Stimulated activated memory B cell treated with anti-CD40 and anti-IgM and Interleukin-4, amounts not matched to agents 10 μg/mL and 1 μg/mL and 100 μg/mL, for 72 hours (primary cell): ENCODE measurements at regions not wholly inside any gene's neighbourhood (a gene's known extent, or its start where the extent isn't known, plus 50 kb on each side); places are given as distances from the start of the nearest gene placed in this dataset.
"Not testable (repeated sequence)": the region's sequence is repeated elsewhere in the genome, so short reads cannot be mapped to it uniquely, and the experiment has no call there.

ENCODE experiments used
- ATAC-seq: fragments of 150-1000 bp; cut with Tn5 transposase; 2 replicates; pipeline ENCODE4 v1.10.0; 2021
- H3K27ac Mint-ChIP-seq: one replicate; pipeline ENCODE4 v1.8.0; 2022; ENCODE audit warnings: mild to moderate bottlenecking, mixed read lengths
- H3K27me3 Mint-ChIP-seq: one replicate; pipeline ENCODE4 v1.8.0; 2022; ENCODE audit warnings: mixed read lengths
- H3K36me3 Mint-ChIP-seq: one replicate; pipeline ENCODE4 v1.8.0; 2022; ENCODE audit warnings: mixed read lengths
- H3K4me1 Mint-ChIP-seq: one replicate; pipeline ENCODE4 v1.8.0; 2022; ENCODE audit warnings: mixed read lengths
- H3K4me3 Mint-ChIP-seq: one replicate; pipeline ENCODE4 v1.8.0; 2022; ENCODE audit warnings: mild to moderate bottlenecking, moderate library complexity, mixed read lengths
- H3K9me3 Mint-ChIP-seq: one replicate; pipeline ENCODE4 v1.8.0; 2022; ENCODE audit warnings: mixed read lengths

- Mint-ChIP-seq H3K9me3 (peaks cover 7% of the 10 kb centered on the region), H3K4me1 (no peaks in the 10 kb centered on the region), H3K4me3 (no peak overlapping the region), H3K27me3 (no peaks in the 10 kb centered on the region), H3K36me3 (no peaks in the 10 kb centered on the region), H3K27ac (no peak overlapping the region)
- ATAC-seq = no peak
Measured at GRCh38 chr11:82041764-82042163, 691.9 kb downstream of the FAM181B start.

- no peaks in the 10 kb centered on the region for H3K9me3 Mint-ChIP-seq
- no peaks in the 10 kb centered on the region for H3K27me3 Mint-ChIP-seq
- no peak for ATAC-seq
- no peaks in the 10 kb centered on the region for H3K36me3 Mint-ChIP-seq
- H3K4me3 Mint-ChIP-seq = no peak overlapping the region
- H3K4me1 Mint-ChIP-seq = no peaks in the 10 kb centered on the region
- no peak overlapping the region for H3K27ac Mint-ChIP-seq
Measured at GRCh38 chr11:82038154-82038553, 695.5 kb downstream of the FAM181B start.

- Mint-ChIP-seq H3K4me3 (no peak overlapping the region), H3K9me3 (no peaks in the 10 kb centered on the region), H3K27me3 (no peaks in the 10 kb centered on the region), H3K27ac (no peak overlapping the region), H3K36me3 (no peaks in the 10 kb centered on the region), H3K4me1 (no peaks in the 10 kb centered on the region)
- ATAC-seq = no peak
Measured at GRCh38 chr11:82034527-82034926, 699.1 kb downstream of the FAM181B start.

GRCh38 chr11:82027335-82027734, 706.3 kb downstream of the FAM181B start:
- H3K4me3 Mint-ChIP-seq, H3K4me1 Mint-ChIP-seq, ATAC-seq, H3K27me3 Mint-ChIP-seq, H3K27ac Mint-ChIP-seq, H3K9me3 Mint-ChIP-seq, H3K36me3 Mint-ChIP-seq: not testable (repeated sequence)

GRCh38 chr11:82024760-82025159, 708.9 kb downstream of the FAM181B start:
- no peak overlapping the region for H3K4me3 Mint-ChIP-seq
- ATAC-seq = no peak
- no peaks in the 10 kb centered on the region for H3K4me1 Mint-ChIP-seq
- no peaks in the 10 kb centered on the region for H3K27me3 Mint-ChIP-seq
- no peaks in the 10 kb centered on the region for H3K9me3 Mint-ChIP-seq
- H3K36me3 Mint-ChIP-seq = no peaks in the 10 kb centered on the region
- no peak overlapping the region for H3K27ac Mint-ChIP-seq

- no peak overlapping the region for H3K4me3 Mint-ChIP-seq
- H3K27me3 Mint-ChIP-seq = no peaks in the 10 kb centered on the region
- ATAC-seq = no peak
- H3K4me1 Mint-ChIP-seq = no peaks in the 10 kb centered on the region
- no peaks in the 10 kb centered on the region for H3K36me3 Mint-ChIP-seq
- H3K9me3 Mint-ChIP-seq = no peaks in the 10 kb centered on the region
- no peak overlapping the region for H3K27ac Mint-ChIP-seq
Measured at GRCh38 chr11:82012276-82012675, 721.4 kb downstream of the FAM181B start.

- peaks cover 3% of the 10 kb centered on the region for H3K9me3 Mint-ChIP-seq
- H3K4me1 Mint-ChIP-seq = no peaks in the 10 kb centered on the region
- no peaks in the 10 kb centered on the region for H3K36me3 Mint-ChIP-seq
- ATAC-seq = no peak
- H3K27me3 Mint-ChIP-seq = no peaks in the 10 kb centered on the region
- no peak overlapping the region for H3K27ac Mint-ChIP-seq
- no peak overlapping the region for H3K4me3 Mint-ChIP-seq
Measured at GRCh38 chr11:82009133-82009532, 724.5 kb downstream of the FAM181B start.

- Mint-ChIP-seq H3K9me3 (peaks cover 3% of the 10 kb centered on the region), H3K27ac (no peak overlapping the region), H3K4me3 (no peak overlapping the region), H3K27me3 (no peaks in the 10 kb centered on the region), H3K36me3 (no peaks in the 10 kb centered on the region), H3K4me1 (no peaks in the 10 kb centered on the region)
- ATAC-seq = no peak
Measured at GRCh38 chr11:82007521-82007920, 726.1 kb downstream of the FAM181B start.

GRCh38 chr11:82004537-82005213, 729.0 kb downstream of the FAM181B start:
- Mint-ChIP-seq H3K9me3 (peaks cover 3% of the 10 kb centered on the region), H3K4me1 (no peaks in the 10 kb centered on the region), H3K4me3 (no peak overlapping the region), H3K27ac (no peak overlapping the region), H3K36me3 (no peaks in the 10 kb centered on the region), H3K27me3 (no peaks in the 10 kb centered on the region)
- ATAC-seq = no peak

GRCh38 chr11:82003671-82004515, 729.8 kb downstream of the FAM181B start:
- H3K9me3 Mint-ChIP-seq = peaks cover 3% of the 10 kb centered on the region
- no peak overlapping the region for H3K27ac Mint-ChIP-seq
- H3K36me3 Mint-ChIP-seq = no peaks in the 10 kb centered on the region
- no peak for ATAC-seq
- no peak overlapping the region for H3K4me3 Mint-ChIP-seq
- H3K4me1 Mint-ChIP-seq = no peaks in the 10 kb centered on the region
- H3K27me3 Mint-ChIP-seq = no peaks in the 10 kb centered on the region

- peaks cover 3% of the 10 kb centered on the region for H3K9me3 Mint-ChIP-seq
- H3K4me1 Mint-ChIP-seq = no peaks in the 10 kb centered on the region
- no peak for ATAC-seq
- no peaks in the 10 kb centered on the region for H3K27me3 Mint-ChIP-seq
- no peaks in the 10 kb centered on the region for H3K36me3 Mint-ChIP-seq
- no peak overlapping the region for H3K27ac Mint-ChIP-seq
- no peak overlapping the region for H3K4me3 Mint-ChIP-seq
Measured at GRCh38 chr11:82003024-82003423, 730.6 kb downstream of the FAM181B start.

GRCh38 chr11:81995889-81996288, 737.8 kb downstream of the FAM181B start:
- no peaks in the 10 kb centered on the region for H3K36me3 Mint-ChIP-seq
- H3K27me3 Mint-ChIP-seq = no peaks in the 10 kb centered on the region
- H3K9me3 Mint-ChIP-seq = no peaks in the 10 kb centered on the region
- H3K4me1 Mint-ChIP-seq = no peaks in the 10 kb centered on the region
- peak; percentile 20 for ATAC-seq
- H3K4me3 Mint-ChIP-seq = no peak overlapping the region
- no peak overlapping the region for H3K27ac Mint-ChIP-seq

- ATAC-seq = no peak
- H3K4me3 Mint-ChIP-seq = no peak overlapping the region
Measured at GRCh38 chr11:81993755-81994154, 739.9 kb downstream of the FAM181B start.

GRCh38 chr11:81990659-81991443, 742.8 kb downstream of the FAM181B start:
- no peaks in the 10 kb centered on the region for H3K36me3 Mint-ChIP-seq
- no peak overlapping the region for H3K27ac Mint-ChIP-seq
- no peaks in the 10 kb centered on the region for H3K27me3 Mint-ChIP-seq
- H3K4me1 Mint-ChIP-seq = no peaks in the 10 kb centered on the region
- ATAC-seq = no peak
- H3K4me3 Mint-ChIP-seq = no peak overlapping the region
- H3K9me3 Mint-ChIP-seq = no peaks in the 10 kb centered on the region

More at GRCh38 chr11:81993755-81994154, 739.9 kb downstream of the FAM181B start:
- Mint-ChIP-seq H3K36me3 (no peaks in the 10 kb centered on the region), H3K27ac (no peak overlapping the region), H3K4me1 (no peaks in the 10 kb centered on the region), H3K9me3 (no peaks in the 10 kb centered on the region), H3K27me3 (no peaks in the 10 kb centered on the region)

- H3K27me3 Mint-ChIP-seq = no peaks in the 10 kb centered on the region
- no peak overlapping the region for H3K4me3 Mint-ChIP-seq
- H3K27ac Mint-ChIP-seq = no peak overlapping the region
- no peaks in the 10 kb centered on the region for H3K4me1 Mint-ChIP-seq
- H3K9me3 Mint-ChIP-seq = peaks cover 6% of the 10 kb centered on the region
- H3K36me3 Mint-ChIP-seq = peaks cover 6% of the 10 kb centered on the region
- ATAC-seq = no peak
Measured at GRCh38 chr11:81989093-81989492, 744.6 kb downstream of the FAM181B start.
